SW 1271 (cell line): ENCODE measurements at regions not wholly inside any gene's neighbourhood (a gene's known extent, or its start where the extent isn't known, plus 50 kb on each side); places are given as distances from the start of the nearest gene placed in this dataset.
"Not testable (repeated sequence)": the region's sequence is repeated elsewhere in the genome, so short reads cannot be mapped to it uniquely, and the experiment has no call there.

Experiments used
- DNase-seq, 2 experiments: peaks; one replicate each; lab custom pipeline; 2025; lab: John Stamatoyannopoulos, UW

GRCh38 chr3:140752499-140752898, 74.6 kb downstream of the TRIM42 start:
- DNase-seq, result no peak

GRCh38 chr3:140753865-140754754, 76.2 kb downstream of the TRIM42 start:
- DNase-seq, result no peak

- DNase-seq, result no peak
Measured at GRCh38 chr3:140754936-140755335, 77.1 kb downstream of the TRIM42 start.

DNA sequence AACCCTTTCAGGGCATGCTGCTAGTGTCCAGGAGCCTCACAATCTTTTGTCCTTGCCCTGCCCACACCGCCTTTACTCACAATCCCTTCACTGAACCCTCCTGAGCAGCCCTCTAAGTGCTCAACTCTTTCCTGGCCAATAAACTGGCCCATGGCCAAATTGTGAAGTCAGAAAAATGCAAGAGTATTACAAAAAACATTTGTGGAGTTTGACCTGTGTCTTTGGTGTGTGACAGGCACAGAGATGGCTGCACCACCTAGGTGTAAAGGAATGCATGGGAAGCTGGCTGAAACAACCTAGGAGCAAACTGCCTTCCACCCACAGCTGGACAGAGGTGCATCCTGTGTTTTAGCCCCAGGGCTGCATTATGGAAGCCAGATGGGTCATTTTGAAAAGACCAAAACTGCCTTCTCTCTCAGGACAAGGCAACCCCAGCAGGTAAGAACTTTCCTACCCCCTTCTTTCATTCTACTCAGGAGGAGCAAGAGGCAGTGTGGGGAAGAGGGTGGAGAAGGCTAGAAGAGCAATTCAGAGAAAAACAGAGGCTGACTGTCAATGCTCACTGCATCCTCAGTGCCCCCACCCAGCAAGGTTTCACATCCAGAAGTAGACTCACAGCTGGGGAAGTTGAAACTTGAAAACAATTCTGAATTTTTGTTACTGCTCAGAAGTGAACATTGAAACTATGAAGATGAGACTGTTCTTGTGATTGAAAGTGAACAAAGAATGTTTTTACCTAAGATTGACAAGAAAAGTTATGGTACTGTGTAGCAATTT, 78.6 kb downstream of the TRIM42 start:
- no peak for DNase-seq

DNA sequence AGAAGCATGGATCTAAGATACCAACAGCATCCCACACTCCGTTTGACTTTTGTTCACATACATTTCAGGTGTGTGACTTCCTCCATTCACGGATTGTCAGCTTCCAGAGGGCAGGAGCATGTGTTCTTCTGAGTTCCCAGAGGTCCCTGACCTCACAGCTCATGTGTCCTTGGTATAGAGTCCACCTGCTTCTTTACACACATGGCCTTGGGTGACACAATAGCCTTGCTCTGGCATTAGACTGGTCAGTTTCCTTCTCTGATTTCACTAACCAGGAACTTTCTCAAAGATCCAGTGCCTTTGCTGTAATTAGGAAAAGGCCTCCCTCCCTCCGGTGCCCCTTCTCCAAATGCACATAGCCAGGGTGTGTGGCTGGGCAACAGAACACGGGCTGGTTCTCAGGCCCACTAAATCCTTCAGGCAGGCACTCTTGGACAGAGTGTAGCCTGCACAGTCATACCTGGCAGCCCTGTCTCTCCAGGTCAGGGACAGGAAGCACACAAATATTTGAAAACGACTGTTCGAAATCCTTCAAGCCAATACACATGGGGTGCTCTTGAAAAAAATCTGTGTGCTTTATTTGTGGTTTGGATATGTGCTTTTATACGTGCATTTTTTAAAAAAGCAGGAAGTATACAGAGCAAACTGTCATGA, 81.1 kb downstream of the TRIM42 start:
- no peak for DNase-seq

DNA sequence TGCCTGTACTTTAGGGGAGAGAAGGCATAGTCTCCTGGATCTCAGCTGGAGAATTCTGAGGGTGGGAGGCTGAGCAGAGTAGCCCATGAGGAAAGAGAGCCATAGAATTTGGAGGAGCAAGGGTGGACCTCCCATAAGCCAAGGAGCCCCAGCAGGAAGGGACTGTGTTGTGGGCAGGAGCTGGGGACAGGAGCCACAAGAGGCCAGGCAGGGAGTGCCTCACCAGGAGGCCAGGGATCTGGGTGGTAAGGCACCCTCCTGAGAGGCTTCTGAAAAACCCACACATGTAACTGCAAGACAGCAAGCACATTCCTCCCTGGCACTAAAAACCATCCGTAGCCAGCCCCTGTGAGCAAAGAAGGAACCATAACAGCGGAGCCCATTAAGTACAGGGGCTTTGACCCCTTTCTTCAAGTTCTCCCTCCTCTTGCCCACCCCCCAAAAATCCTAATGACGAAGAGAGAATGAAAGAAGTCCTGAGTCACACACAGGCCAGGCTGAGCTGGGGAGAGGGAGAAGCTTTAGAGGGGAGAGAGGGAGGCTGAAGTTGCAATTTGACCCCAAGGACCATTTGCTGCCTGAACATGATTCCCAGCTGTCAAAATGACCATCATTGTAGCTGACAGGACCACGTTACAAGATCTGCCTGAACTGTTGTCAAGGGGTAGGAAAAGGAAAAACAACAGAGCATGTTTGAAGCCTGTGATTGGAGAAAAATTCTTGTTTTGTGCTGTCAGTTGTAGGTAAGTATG, 82.6 kb downstream of the TRIM42 start:
- DNase-seq, result no peak

DNA sequence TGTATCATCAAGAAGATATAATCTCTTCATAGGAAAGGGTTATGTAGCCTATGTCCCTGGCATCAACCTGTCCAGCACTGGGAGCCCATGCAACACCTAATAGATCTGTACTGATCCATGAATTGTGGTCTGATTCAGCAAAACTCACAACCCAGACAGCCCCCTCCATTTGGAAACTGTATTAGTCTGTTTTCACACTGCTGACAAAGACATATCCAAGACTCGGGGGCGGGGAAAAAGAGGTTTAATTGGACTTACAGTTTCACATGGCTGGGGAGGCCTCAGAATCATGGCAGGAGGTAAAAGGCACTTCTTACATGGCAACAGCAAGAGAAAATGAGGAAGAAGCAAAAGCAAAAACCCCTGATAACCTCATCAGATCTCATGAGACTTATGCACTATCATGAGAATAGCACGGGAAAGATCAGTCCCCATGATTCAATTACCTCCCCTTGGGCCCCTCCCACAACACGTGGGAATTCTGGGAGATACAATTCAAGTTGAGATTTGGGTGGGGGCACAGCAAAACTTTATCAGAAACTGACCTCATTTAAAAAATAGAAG, 83.3 kb downstream of the TRIM42 start:
- DNase-seq, result no peak

DNA sequence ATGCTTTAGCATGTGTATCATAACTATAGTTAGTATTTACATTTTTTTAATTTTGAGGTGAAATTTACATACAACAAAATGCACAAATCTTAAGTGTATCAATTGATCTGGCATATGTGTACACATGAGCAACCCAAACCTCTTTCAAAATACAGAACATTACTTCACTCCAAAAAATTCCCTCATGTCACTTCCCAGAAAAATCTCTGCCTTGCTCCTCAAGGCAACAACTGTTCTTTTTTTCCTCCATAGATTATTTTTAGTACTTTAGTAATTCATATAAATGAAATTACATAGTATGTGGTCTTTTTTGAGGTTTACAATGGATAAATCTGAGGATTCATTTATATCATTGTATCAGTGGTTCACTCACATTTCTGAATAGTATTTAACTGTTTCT, 84.9 kb downstream of the TRIM42 start:
- DNase-seq, result no peak

- DNase-seq, result no peak
Measured at GRCh38 chr3:140763532-140763931, 85.7 kb downstream of the TRIM42 start.

DNA sequence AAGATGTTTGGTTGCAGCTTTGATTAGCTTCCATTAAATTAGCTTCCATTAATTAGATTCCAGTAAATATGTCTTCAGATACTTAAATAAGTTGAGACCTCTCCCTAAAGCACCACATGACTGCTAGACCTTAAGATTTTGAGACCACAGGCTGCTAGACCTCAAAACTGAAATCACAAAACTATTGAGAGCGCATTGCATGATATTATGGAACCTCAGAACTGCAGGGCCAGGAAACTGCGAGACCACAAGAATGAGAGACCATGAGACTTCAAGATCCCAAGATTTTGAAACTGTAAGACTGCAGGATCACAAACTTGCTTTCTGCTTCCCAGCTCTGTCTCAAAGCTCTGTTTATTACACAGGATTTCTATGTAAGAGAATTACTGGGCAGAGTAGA, 87.4 kb downstream of the TRIM42 start:
- DNase-seq, result no peak

DNA sequence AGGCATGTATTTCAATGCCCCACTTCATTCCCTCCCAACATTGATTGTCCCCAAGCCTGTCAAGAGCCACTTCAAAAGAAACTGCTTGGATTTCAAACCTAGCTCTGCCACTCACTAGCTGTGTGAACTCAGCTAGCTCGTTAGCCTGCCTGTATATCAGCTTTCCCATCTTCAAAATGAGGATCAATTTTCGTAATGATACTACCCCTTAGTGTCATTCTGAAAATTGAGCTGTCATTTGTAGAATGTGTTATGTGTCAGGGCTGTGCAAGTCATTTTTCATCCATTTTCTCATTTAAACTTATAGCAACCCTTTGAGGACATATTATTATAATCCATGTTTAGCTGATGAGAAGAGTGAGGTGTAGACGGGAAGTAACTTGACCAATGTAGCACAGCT, 88.6 kb downstream of the TRIM42 start:
- DNase-seq, result no peak

DNA sequence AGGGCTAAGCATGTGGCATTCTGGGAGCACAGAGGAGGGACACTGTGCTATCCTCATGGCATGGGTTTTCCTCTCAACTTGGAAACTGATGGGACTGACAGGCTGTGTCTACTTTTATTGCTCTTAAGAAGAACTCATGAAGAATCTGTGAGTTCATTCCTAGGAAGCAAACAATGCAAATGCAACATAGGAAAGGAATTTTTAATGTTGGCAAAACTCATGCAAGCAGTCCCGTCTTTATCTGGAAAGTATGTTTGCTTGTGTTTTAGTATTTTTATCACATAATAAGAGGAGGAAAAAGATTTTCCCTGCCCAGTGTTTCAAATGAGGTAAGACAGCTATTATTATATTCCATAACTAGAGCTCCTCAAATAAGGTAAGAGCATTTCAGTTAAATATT, 89.7 kb downstream of the TRIM42 start:
- DNase-seq, result no peak

GRCh38 chr3:140768941-140769340, 91.1 kb downstream of the TRIM42 start:
- DNase-seq, result no peak

- no peak for DNase-seq
Measured at GRCh38 chr3:140769951-140770350, 92.1 kb downstream of the TRIM42 start.

DNA sequence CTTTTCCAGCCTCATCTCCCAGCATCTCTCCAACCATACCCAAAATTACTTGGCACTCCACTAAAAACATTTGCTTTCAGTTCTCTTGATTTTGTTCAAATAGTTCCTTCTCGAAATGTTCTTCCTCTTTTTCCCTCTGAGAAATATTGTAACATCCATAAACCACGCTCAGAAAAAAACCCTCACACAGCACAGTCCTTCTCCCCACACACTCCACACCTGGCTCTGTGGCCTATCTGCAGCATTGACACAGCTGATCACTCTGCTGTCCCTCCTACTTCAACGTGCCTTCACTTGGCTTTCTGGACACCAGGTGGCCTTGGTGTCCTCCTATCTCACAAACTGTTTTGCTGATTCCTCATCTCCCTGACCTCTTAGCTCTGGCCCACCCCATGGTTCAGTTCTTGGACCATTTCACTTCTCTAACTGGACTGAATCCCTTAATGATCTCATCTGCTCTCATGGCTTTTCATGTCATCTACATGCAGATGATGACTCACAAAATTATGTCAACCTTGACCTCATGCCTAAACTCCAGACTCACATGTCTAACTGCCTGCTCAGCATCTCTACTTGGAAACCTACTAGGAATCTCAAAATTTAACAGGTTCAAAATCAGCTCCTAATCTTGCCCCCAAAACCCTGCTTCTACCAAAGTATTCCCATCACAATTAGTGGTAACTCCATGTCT, 93.3 kb downstream of the TRIM42 start:
- no peak for DNase-seq

DNA sequence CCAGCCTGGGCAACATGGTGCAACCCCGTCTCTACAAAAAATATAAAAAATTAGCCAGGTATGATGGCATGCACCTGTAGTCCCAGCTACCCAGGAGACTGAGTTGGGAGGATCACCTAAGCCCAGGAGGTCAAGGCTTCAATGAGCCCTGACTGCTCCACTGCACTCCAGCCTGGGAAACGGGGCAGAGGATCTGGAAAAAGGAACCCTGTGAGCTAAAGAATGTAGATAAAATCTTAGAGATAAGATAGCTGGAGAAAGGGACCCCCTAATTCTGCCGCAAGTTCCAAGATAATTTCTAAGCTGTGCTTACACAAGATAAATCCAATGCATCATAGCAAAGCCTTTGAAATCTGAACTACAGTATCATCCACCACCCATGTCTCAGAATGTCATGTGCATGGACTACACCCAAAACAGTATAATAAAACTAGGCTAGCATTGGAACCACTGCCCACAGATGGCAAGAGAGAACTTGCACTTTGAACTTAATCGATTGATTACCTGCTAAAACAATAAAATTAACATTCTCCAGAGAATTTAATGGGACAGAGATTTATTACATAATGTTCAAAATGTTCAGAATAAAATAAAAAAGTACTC, 99.9 kb downstream of the TRIM42 start:
- no peak for DNase-seq

DNA sequence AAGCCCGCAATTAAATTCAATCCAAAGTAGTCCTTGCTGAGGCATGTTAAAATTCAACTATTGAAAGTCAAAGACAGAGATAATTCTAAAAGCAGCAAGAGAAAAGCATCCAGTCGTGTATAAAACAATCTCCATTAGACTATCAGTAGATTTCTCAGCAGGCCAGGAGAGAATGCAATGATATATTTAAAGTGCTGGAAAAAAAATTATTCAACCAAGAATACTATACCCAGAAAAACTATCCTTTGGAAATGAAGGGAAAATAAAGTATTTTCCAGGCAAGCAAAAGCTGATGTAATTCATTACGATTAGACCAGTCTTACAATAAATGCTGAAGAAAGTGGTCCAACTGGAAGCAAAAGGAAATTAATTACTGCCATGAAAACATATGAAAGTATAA, 113.5 kb downstream of the TRIM42 start:
- no peak for DNase-seq

- no peak for DNase-seq
Measured at GRCh38 chr3:140794507-140794906, 116.6 kb downstream of the TRIM42 start.

GRCh38 chr3:140802898-140803297, 125.0 kb downstream of the TRIM42 start:
- DNase-seq, result not testable (repeated sequence)

DNA sequence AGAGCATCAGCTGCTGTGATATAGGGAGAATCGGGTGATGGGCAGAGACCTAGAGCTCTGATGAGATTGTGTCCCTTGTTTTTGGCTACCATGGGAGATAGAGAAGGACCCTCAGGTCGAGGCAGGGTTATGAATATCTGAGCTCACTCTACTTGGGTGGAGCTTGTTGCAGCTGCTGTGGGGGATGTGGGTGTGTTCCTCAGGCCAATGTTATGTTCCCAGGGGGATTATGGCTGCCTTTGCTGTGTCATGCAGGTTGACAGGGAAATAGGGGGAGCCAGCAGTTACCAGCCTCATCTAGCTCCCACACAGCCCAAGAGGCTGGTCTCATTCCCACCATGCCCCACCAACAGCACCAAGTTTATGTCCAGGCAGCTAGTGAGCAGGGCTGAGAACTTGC, 131.5 kb downstream of the TRIM42 start:
- DNase-seq, result no peak
